GM18861 (cell line): ENCODE measurements at regions not wholly inside any gene's neighbourhood (a gene's known extent, or its start where the extent isn't known, plus 50 kb on each side); places are given as distances from the start of the nearest gene placed in this dataset.

ENCODE experiments used
- ATAC-seq: cut with Tn5 transposase; IDR thresholded peaks from one replicate; pipeline ENCODE4 v1.9.1; 2021; ENCODE audit not compliant: unreplicated experiment

DNA sequence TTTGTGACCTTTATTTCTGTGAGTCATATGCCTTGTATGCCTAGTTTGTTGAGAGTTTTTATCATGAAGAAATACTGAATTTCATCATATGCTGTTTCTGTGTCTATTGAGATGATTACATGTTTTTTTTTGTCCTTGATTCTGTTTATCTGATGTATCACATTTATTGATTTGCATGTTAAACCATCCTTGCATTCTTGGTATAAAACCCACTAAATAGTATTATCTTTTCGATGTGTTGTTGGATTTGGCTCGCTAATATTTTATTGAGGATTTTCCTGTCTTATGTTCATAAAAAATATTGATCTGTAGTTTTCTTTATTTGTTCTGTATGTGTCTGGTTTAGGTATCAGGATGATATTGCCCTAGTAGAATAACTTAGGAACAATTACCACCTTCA is 164.7 kb upstream of the CHRM3 start:
- no peak for ATAC-seq

DNA sequence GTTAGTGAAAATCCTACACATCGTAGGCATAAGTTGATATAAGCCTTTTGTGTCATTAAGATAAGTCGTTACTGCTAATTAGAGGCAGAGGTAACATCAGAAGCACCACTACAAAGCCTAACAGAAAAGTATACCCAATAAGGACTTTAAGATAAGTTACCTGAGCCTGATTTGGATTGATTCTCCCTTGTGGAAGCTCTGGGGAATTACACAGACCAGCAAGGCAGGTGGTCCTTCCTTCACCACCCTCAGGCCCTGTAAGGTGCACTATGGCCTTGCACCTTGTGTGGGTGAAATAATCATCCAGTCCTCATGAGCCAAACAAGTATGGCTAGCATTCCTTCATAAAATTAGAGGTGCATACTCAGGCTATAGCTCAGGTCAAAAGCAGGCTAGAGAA is 166.7 kb upstream of the CHRM3 start:
- ATAC-seq = no peak

DNA sequence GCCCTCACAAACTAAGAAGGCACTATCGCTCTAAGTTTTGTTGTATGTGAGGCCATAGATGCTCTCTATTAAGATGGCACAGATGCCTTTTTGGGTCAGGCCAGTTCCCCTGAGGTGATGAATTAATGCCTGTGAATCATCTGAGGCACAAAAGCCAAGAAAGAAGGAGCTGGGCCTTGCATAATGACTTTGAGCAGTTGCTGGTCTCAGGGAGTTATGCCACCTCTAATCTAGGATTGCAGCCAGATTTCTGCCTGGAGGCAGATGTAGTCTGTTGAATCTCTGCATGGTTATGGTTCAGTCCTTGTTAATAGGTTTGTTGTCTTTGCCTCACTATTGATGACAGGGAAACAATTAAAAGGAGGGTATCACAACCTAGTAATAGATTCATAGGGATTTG is 168.1 kb upstream of the CHRM3 start:
- ATAC-seq = no peak

- ATAC-seq = no peak
Observed at GRCh38 chr1:239212811-239213220, 173.6 kb upstream of the CHRM3 start.

GRCh38 chr1:239209591-239209990 is 176.8 kb upstream of the CHRM3 start:
- ATAC-seq = no peak

DNA sequence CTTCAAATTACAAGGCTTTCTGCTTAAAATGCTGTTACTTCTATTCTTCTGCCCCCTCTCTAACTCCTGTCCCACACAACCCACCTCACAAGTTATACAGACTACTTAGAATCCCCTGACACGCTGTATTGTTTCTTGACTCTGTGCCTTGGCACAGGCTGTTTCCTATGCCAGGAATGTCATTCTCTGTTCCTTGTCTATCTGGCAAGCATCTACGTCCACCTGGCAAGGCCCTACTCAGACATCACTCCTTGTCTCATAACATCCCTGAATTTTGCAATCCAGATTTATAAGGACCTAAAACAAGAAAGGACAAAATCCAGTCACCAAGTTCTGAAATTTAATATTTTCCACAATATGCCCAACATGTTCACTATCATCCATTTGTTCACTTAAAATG is 182.0 kb upstream of the CHRM3 start:
- ATAC-seq = no peak

DNA sequence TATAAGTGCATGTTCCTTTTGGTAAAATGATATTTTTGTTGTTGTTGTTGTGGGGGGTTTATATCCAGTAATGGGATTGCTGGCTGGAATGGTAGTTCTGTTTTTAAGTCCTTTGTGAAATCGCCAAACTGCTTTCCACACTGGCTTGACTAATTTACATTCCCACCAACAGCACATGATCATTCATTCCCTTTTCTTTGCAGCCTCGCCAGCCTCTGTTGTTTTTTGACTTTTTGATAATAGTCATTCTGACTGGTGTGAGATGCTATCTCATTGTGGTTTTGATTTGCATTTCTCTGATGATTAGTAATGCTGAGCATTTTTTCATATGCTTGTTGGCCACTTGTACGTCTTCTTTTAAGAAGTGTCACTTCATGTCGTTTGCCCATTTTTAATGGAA is 188.5 kb upstream of the CHRM3 start:
- no peak for ATAC-seq

DNA sequence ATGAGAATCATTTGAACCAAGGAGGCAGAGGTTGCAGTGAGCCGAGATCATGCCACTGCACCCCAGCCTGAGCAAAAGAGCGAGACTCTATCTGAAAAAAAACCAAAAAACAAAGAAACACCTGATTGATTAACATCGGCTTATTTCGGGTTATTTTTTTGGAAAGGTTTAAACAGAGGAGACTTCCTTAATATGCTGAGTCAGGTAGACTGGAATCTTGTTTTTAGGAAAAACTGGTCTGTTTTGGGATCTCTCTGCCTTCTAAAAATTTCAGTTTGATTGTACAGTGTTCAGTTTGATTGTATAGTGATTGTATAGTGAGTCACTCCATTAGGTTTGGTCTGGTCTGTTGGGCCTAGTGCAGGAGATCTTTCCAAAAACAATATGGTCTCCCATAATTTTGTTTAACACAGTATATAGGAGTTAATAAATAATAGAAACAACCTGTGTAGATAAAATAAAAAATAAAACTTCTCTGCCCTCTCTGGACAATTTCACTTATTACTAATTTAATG is 196.3 kb upstream of the CHRM3 start:
- no peak for ATAC-seq

GRCh38 chr1:239186487-239186886 is 199.9 kb upstream of the CHRM3 start:
- no peak for ATAC-seq

DNA sequence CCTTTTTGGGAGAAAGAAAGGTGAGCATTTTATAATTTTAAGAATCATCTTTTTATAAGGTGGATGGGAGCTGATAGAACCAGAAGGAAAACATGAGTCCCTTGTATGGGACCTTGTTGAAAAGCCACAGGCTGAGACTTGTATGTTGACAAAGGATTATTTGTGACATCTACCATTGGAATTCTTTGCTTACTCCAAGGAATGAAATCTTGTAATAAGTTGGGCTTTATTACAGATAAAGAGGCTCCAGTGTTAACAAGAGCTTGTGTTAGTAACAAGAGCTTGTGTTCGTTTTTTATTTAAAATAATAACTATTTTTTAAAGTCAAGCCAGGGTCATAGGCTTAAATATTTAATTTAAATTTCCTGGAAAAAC is 201.1 kb upstream of the CHRM3 start:
- no peak for ATAC-seq

- ATAC-seq = no peak
Observed at GRCh38 chr1:239184561-239185244, 201.7 kb upstream of the CHRM3 start.

DNA sequence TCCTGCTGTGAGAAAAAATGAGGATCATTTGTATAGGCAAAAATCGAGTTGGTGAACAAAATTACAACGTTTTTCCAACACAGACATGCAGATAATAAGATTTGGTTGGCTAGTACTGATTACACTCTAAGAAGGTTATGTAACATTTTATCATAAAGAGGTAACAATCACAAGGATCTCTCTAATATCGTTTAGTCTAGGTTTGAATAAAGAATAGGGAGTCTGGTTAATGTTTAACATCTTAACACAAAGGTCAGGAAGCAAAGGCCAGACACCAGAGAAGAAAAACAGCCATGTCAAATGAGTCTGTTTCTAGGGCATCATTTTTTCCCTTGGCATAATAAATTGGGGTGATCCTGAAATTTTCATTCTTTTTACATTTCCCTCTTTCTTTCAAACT is 207.4 kb upstream of the CHRM3 start:
- ATAC-seq = no peak

- ATAC-seq = no peak
Observed at GRCh38 chr1:239174880-239175279, 211.5 kb upstream of the CHRM3 start.

- no peak for ATAC-seq
Observed at GRCh38 chr1:239170828-239171227, 215.5 kb upstream of the CHRM3 start.

DNA sequence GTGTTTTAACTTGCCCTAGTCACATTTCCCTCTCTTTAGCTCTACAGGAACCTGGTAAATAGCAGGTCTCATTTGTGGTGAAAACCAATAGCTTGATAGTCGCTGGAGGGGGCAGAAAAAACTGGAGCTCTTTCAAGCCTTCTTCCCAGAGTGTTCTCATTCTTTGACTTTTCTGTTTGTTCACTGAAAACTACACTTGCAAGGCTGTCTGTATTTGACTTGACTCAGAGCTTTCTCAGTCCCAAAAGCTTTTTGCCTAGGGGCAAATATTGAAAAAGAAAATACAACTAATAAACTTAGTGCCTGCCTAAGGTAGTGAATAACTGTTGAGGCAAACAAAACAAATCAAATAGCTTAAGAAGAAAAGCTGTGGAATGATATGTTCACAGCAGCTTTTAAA is 217.1 kb upstream of the CHRM3 start:
- no peak for ATAC-seq

GRCh38 chr1:239164451-239165180 is 221.8 kb upstream of the CHRM3 start:
- no peak for ATAC-seq

DNA sequence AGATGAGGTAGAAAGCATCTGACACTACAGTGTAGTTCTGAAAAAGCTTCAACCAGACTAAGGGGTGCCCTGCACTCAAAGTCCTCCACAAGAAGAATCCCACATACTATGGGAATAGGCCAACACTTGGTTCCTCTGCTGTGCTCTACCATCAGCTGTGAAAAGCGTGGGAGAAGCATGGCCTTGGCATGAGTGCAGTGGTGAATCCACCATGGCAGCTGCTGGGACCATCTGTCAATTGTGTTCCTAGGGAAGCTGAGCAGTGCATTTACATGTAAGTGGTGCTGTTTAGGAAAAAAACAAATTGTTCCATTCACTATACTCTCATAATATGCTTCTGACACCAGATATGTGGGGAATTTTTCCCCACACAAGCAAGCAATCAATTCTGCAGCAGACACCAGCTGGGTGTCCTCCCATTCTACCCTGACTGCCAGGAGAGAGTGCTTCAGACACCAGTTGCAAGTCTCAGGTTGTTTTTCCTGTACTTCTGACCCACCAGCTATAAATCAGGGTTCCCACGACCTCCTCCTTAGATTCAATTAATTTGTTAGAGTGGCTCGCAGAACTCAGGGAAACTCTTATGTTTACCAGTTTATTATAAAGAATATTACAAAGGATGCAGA is 230.8 kb upstream of the CHRM3 start:
- no peak for ATAC-seq

DNA sequence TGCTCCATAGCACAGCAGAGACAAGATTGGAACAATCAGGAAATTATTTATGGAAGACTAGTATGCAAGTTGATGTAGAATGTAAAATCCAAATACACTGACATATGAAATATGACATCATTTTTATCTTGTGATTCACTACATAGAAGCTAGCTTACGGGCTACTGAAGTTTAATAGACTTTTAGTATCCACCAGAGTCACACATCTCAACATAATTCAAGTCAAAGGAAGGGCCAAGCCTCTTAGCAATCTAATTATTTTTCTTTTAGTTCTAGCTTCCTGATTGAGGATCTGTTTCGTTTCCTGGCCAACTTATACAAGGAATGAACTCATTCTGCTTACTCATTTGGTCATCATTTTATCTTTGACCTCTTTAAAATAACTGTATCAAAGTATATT is 234.4 kb upstream of the CHRM3 start:
- no peak for ATAC-seq

DNA sequence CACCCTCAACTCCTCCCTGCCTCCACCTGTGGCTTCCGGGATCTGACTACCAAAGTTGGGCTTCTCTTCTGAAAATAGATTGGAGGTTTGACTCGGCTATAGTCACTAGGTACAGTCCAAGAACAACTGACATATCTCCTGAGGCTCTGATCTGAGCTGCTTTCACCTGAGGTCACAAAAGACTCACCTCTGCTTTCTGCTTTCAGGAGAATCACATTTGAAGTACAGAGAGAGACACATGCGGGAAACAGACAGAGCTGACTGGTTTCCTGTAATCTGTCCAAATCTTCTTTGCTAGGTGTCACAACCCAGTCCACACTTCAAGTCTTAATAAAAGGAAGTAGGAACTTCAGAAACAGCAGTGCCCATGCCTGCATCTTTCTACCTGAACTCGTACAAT is 245.4 kb upstream of the CHRM3 start:
- ATAC-seq = no peak

DNA sequence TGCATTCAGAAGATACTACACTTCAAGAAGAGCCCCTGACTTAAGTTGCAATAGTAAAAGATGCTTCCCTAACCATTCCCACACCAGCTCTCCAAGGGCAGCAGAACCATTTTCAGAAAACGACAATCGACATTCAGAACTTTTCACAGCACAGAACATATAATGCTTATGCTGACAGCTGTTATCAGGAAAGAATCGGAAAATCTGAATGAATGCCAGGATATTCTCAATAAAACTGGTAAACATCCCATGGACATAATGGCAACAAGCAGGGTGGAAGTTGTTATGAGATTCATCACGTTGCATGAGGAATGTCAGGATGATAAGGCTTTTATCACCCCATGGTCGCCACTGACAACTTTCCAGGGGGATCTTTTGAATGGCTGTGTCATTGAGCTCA is 246.6 kb upstream of the CHRM3 start:
- no peak for ATAC-seq

DNA sequence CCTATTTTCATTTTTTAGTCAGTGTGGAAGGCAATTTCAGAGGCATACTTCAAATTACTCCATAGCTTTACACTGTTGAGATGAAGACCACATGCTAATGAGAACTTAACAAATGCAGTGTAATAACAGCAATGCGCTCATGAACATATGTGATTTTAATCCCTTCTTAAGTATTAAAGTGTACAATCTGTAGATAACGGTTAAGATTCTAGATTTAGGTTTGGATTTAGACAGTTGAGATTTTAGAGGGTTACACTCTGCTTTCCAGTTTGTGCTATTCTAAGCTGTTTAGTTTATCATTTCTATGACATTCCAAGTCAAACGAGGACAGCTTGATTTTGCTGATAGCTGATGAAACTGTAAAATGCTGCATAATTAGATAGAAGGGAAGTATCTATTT is 257.8 kb upstream of the CHRM3 start:
- no peak for ATAC-seq

DNA sequence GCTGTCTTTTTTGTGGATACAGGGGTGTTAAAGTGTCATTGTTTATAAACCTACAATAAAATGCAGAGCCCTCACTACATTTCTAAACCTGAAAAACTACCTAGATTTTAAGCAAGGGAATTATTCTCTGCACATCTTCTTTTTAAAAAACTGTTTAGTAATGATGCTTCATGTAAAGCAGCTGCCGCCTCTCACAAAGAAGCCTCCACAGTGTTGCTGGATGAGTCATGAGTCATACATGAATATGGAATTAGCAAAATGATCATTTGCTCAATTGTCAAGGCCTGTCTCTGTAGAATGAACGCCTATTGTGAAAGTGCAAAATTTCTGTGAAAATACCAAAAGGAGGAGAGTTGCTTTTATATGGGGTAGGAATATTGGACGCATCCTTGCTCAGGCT is 259.5 kb upstream of the CHRM3 start:
- ATAC-seq = no peak
